ENCODE measurements at regions not wholly inside any gene's neighbourhood (a gene's known extent, or its start where the extent isn't known, plus 50 kb on each side); places are given as distances from the start of the nearest gene placed in this dataset.

- Mint-ChIP-seq H3K4me1 (peaks cover 15% of the 10 kb centered on the region), H3K27me3 (ENCODE audit: insufficient read depth, low read depth) (peaks cover 2% of the 10 kb centered on the region), H3K9me3 (no peaks in the 10 kb centered on the region), H3K4me3 (no peak overlapping the region), H3K36me3 (no peaks in the 10 kb centered on the region), H3K27ac (no peak overlapping the region)
- Histone ChIP-seq H3K9ac (no peak overlapping the region), H3K4me3 (no peak overlapping the region), H2AFZ (replicated peaks) (no peak overlapping the region), H3K4me1 (peaks cover 4% of the 10 kb centered on the region), H3K79me2 (ENCODE audit: low read depth) (no peaks in the 10 kb centered on the region), H3K9me3 (ENCODE audit: low read depth) (no peaks in the 10 kb centered on the region), H3K27ac (no peak overlapping the region), H3F3A (ENCODE audit: low read depth) (no peaks in the 10 kb centered on the region), H3K27me3 (no peaks in the 10 kb centered on the region), H3K36me3 (no peaks in the 10 kb centered on the region), H3K4me2 (no peak overlapping the region), H4K20me1 (ENCODE audit: low read depth) (no peaks in the 10 kb centered on the region)
- DNase-seq (ENCODE audit: low spot score), result peak; percentile 51
- TF ChIP-seq EZH2 (IDR thresholded peaks at IDR 0.05), result no peak
- TF ChIP-seq EZH2phosphoT487 (IDR thresholded peaks at IDR 0.05), result peak; percentile 90
Measured at GRCh38 chr7:109062798-109063197, 493.1 kb downstream of the DNAJB9 start.

DNA sequence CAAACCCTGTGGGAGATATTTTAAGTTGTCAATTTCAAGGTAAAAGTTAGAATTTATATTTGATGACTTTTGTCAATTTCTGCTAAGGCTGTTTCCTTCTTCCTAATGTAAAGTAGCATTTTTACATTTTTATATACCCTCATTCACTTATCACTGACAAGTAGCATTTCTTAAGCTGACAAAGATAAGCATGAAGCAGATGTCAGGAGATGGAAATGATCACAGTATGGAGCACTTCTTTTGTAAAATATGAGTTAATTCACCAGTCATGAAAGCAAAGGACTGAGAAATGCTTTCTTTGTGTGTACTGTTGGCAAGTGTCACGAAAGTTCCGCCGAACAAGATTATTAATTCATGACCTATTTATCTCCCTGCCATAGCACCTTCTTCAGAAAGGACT, 503.9 kb downstream of the DNAJB9 start:
- Histone ChIP-seq H3K4me3 (no peak overlapping the region), H4K20me1 (ENCODE audit: low read depth) (no peaks in the 10 kb centered on the region), H3K79me2 (ENCODE audit: low read depth) (no peaks in the 10 kb centered on the region), H3K4me1 (no peaks in the 10 kb centered on the region), H3K4me2 (no peak overlapping the region), H2AFZ (replicated peaks) (no peak overlapping the region), H3F3A (ENCODE audit: low read depth) (no peaks in the 10 kb centered on the region), H3K36me3 (no peaks in the 10 kb centered on the region), H3K27me3 (no peaks in the 10 kb centered on the region), H3K27ac (no peak overlapping the region), H3K9me3 (ENCODE audit: low read depth) (no peaks in the 10 kb centered on the region), H3K9ac (no peak overlapping the region)
- H3K4me1 Mint-ChIP-seq, result no peaks in the 10 kb centered on the region
- H3K36me3 Mint-ChIP-seq, result no peaks in the 10 kb centered on the region
- H3K4me3 Mint-ChIP-seq, result no peak overlapping the region
- no peaks in the 10 kb centered on the region for H3K9me3 Mint-ChIP-seq
- H3K27me3 Mint-ChIP-seq (ENCODE audit: insufficient read depth, low read depth), result no peaks in the 10 kb centered on the region
- no peak overlapping the region for H3K27ac Mint-ChIP-seq
- no peak for TF ChIP-seq EZH2 (IDR thresholded peaks at IDR 0.05)
- no peak for TF ChIP-seq CTCF (IDR thresholded peaks at IDR 0.05)
- no peak for TF ChIP-seq EZH2phosphoT487 (IDR thresholded peaks at IDR 0.05)
- DNase-seq (ENCODE audit: low spot score), result no peak

GRCh38 chr7:109076396-109076972, 506.8 kb downstream of the DNAJB9 start:
- H3K27me3 ChIP-seq, result no peaks in the 10 kb centered on the region
- no peaks in the 10 kb centered on the region for H3K4me1 ChIP-seq
- no peaks in the 10 kb centered on the region for H3K9me3 ChIP-seq (ENCODE audit: low read depth)
- no peak overlapping the region for H3K4me3 ChIP-seq
- H3K4me2 ChIP-seq, result no peak overlapping the region
- H3K27ac ChIP-seq, result no peak overlapping the region
- Mint-ChIP-seq H3K4me1 (no peaks in the 10 kb centered on the region), H3K27ac (no peak overlapping the region), H3K27me3 (ENCODE audit: insufficient read depth, low read depth) (no peaks in the 10 kb centered on the region), H3K4me3 (no peak overlapping the region), H3K36me3 (no peaks in the 10 kb centered on the region), H3K9me3 (no peaks in the 10 kb centered on the region)
- H3K9ac ChIP-seq, result no peak overlapping the region
- no peaks in the 10 kb centered on the region for H3K79me2 ChIP-seq (ENCODE audit: low read depth)
- no peaks in the 10 kb centered on the region for H3K36me3 ChIP-seq
- no peaks in the 10 kb centered on the region for H3F3A ChIP-seq (ENCODE audit: low read depth)
- TF ChIP-seq EZH2phosphoT487 (IDR thresholded peaks at IDR 0.05), result no peak
- DNase-seq (ENCODE audit: low spot score), result no peak
- no peak overlapping the region for H2AFZ ChIP-seq (replicated peaks)
- no peaks in the 10 kb centered on the region for H4K20me1 ChIP-seq (ENCODE audit: low read depth)

DNA sequence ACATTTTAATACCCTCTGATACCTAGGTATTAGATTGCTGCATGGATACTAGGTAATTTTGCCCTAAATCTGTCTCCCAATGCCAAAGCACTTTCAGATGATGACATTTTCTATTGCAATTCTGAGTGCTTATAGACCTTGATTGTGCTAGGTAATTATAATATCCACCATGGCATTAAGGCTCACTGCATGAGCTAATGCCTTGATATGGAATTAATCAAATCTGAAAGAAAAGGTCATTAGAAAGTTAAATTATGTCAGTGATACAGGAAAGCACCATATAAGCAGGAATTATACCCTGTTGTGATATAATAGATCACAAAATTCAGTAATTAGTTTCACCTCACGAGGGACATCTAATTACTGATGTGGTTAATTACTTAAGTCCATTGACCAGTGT, 521.4 kb downstream of the DNAJB9 start:
- no peaks in the 10 kb centered on the region for H3K79me2 ChIP-seq (ENCODE audit: low read depth)
- TF ChIP-seq EZH2 (IDR thresholded peaks at IDR 0.05) (no peak), CTCF (IDR thresholded peaks at IDR 0.05) (no peak), EZH2phosphoT487 (IDR thresholded peaks at IDR 0.05) (no peak)
- H3K27ac ChIP-seq, result no peak overlapping the region
- no peaks in the 10 kb centered on the region for H3K9me3 ChIP-seq (ENCODE audit: low read depth)
- no peak for DNase-seq (ENCODE audit: low spot score)
- H3K27me3 ChIP-seq, result no peaks in the 10 kb centered on the region
- H3K4me2 ChIP-seq, result no peak overlapping the region
- no peaks in the 10 kb centered on the region for H3K36me3 Mint-ChIP-seq
- H3K4me1 ChIP-seq, result no peaks in the 10 kb centered on the region
- no peaks in the 10 kb centered on the region for H3K27me3 Mint-ChIP-seq (ENCODE audit: insufficient read depth, low read depth)
- no peaks in the 10 kb centered on the region for H3K4me1 Mint-ChIP-seq
- no peak overlapping the region for H3K4me3 ChIP-seq
- H2AFZ ChIP-seq (replicated peaks), result no peak overlapping the region
- H3K9ac ChIP-seq, result no peak overlapping the region
- H3K4me3 Mint-ChIP-seq, result no peak overlapping the region
- H4K20me1 ChIP-seq (ENCODE audit: low read depth), result no peaks in the 10 kb centered on the region
- H3K36me3 ChIP-seq, result no peaks in the 10 kb centered on the region
- peaks cover 6% of the 10 kb centered on the region for H3K9me3 Mint-ChIP-seq
- no peaks in the 10 kb centered on the region for H3F3A ChIP-seq (ENCODE audit: low read depth)
- no peak overlapping the region for H3K27ac Mint-ChIP-seq

Data from neural progenitor cell (in vitro differentiated cells).